ENCODE measurements at regions not wholly inside any gene's neighbourhood (a gene's known extent, or its start where the extent isn't known, plus 50 kb on each side); places are given as distances from the start of the nearest gene placed in this dataset.

GRCh38 chr15:95676500-95676899 lies 654.0 kb upstream of the NR2F2 start:
- TF ChIP-seq, protein P1, sequence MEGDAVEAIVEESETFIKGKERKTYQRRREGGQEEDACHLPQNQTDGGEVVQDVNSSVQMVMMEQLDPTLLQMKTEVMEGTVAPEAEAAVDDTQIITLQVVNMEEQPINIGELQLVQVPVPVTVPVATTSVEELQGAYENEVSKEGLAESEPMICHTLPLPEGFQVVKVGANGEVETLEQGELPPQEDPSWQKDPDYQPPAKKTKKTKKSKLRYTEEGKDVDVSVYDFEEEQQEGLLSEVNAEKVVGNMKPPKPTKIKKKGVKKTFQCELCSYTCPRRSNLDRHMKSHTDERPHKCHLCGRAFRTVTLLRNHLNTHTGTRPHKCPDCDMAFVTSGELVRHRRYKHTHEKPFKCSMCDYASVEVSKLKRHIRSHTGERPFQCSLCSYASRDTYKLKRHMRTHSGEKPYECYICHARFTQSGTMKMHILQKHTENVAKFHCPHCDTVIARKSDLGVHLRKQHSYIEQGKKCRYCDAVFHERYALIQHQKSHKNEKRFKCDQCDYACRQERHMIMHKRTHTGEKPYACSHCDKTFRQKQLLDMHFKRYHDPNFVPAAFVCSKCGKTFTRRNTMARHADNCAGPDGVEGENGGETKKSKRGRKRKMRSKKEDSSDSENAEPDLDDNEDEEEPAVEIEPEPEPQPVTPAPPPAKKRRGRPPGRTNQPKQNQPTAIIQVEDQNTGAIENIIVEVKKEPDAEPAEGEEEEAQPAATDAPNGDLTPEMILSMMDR (conservative IDR thresholded peaks at IDR 0.05; ENCODE audit: low read depth, low read length): no peak
- no peak overlapping the region for H3K4me3 ChIP-seq (ENCODE audit: low read length)

GRCh38 chr15:95679847-95680582 lies 650.5 kb upstream of the NR2F2 start:
- TF ChIP-seq, protein P1 (conservative IDR thresholded peaks at IDR 0.05; ENCODE audit: low read depth, low read length): no peak
- DNase-seq (ENCODE audit: low read depth): no peak
- H3K4me3 ChIP-seq (ENCODE audit: low read length): no peak overlapping the region

More at GRCh38 chr15:95676500-95676899, 654.0 kb upstream of the NR2F2 start:
- no peak for DNase-seq (ENCODE audit: low read depth)

GRCh38 chr15:95680728-95681127 lies 649.8 kb upstream of the NR2F2 start:
- H3K4me3 ChIP-seq (ENCODE audit: low read length): no peak overlapping the region
- TF ChIP-seq, protein P1 (conservative IDR thresholded peaks at IDR 0.05; ENCODE audit: low read depth, low read length): no peak

GRCh38 chr15:95681836-95682544 lies 648.5 kb upstream of the NR2F2 start:
- H3K4me3 ChIP-seq (ENCODE audit: low read length): no peak overlapping the region
- no peak for DNase-seq (ENCODE audit: low read depth)
- TF ChIP-seq, protein P1 (conservative IDR thresholded peaks at IDR 0.05; ENCODE audit: low read depth, low read length): no peak

More at GRCh38 chr15:95680728-95681127, 649.8 kb upstream of the NR2F2 start:
- no peak for DNase-seq (ENCODE audit: low read depth)

DNA sequence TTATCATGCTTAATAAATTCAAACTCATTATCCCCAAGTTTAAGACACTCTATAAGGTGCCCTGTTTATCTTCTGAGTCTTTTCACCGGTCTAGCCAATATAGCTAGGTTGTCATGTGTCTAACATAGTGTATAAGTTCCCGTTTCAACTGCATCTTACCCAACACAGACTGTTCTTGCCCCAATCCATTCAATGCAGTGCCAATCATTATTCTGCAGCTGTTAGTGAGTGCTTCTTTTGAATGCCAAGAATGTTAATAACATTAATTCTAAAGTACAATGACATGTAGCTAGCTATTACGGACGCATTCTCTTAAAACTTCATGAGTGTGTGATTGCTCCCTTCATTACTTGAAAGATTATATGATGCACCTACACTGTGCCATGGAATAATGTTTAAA lies 646.4 kb upstream of the NR2F2 start:
- no peak overlapping the region for H3K4me3 ChIP-seq (ENCODE audit: low read length)
- peak; percentile 22 for DNase-seq (ENCODE audit: low read depth)
- TF ChIP-seq, protein P1 (conservative IDR thresholded peaks at IDR 0.05; ENCODE audit: low read depth, low read length): no peak

DNA sequence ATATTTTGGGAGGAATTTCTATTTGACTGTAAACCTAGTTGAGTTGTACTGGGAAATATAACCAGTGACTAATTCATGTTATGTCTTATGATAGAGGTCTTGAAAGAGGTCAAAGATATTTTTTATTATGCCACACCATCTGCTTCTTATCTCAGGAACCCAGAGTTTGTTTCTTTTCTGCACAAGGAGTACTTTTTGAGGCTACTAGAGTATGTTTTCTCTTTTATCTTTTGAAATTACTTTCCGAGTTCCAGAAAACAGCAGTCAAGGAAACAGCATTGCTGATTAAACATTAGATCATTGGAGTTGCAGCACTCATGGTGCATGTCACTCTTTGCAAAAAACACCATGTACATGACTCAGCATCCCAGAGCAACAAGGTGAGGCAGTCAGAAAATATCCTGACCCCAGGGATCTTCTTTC lies 645.8 kb upstream of the NR2F2 start:
- peak; percentile 16 for DNase-seq (ENCODE audit: low read depth)
- no peak overlapping the region for H3K4me3 ChIP-seq (ENCODE audit: low read length)
- TF ChIP-seq, protein P1 (conservative IDR thresholded peaks at IDR 0.05; ENCODE audit: low read depth, low read length): no peak
